Kidney epithelial cell (primary cell): ENCODE measurements at regions not wholly inside any gene's neighbourhood (a gene's known extent, or its start where the extent isn't known, plus 50 kb on each side); places are given as distances from the start of the nearest gene placed in this dataset.

ENCODE experiments used
- DNase-seq: peaks from one replicate; pipeline ENCODE4 v3.0.0-alpha.2; 2010; ENCODE audit warnings: low read depth
- H3K27me3 ChIP-seq: 2 replicates; pipeline ENCODE4 v1.6.0; 2011; ENCODE audit warnings: low read length; ENCODE audit not compliant: control insufficient read depth, insufficient read depth
- H3K36me3 ChIP-seq: 2 replicates; pipeline ENCODE4 v1.5.1; 2011; ENCODE audit warnings: low read length; ENCODE audit not compliant: control insufficient read depth, insufficient read depth
- H3K4me3 ChIP-seq: 2 replicates; pipeline ENCODE4 v1.5.1; 2011; ENCODE audit warnings: low read depth, mild to moderate bottlenecking, control low read depth, low read length
- CTCF ChIP-seq: IDR thresholded peaks from 2 replicates; pipeline ENCODE4 v1.5.1; 2011; ENCODE audit warnings: mild to moderate bottlenecking, moderate library complexity, low read length, control low read depth, inconsistent platforms; ENCODE audit not compliant: insufficient read depth, poor library complexity, severe bottlenecking

- H3K27me3 ChIP-seq: no peaks in the 10 kb centered on the region
- no peak for DNase-seq
- TF ChIP-seq CTCF: no peak
- no peak overlapping the region for H3K4me3 ChIP-seq
- no peaks in the 10 kb centered on the region for H3K36me3 ChIP-seq
These were observed 548.1 kb downstream of the BRINP3 start for GRCh38 chr1:189929501-189930099.

GRCh38 chr1:189936861-189937260, 540.8 kb downstream of the BRINP3 start:
- H3K27me3 ChIP-seq: no peaks in the 10 kb centered on the region
- TF ChIP-seq CTCF: no peak
- no peak for DNase-seq

GRCh38 chr1:189939967-189940366, 537.7 kb downstream of the BRINP3 start:
- no peak for DNase-seq
- no peak overlapping the region for H3K4me3 ChIP-seq
- TF ChIP-seq CTCF: no peak
- no peaks in the 10 kb centered on the region for H3K36me3 ChIP-seq
- H3K27me3 ChIP-seq: no peaks in the 10 kb centered on the region

More at GRCh38 chr1:189936861-189937260, 540.8 kb downstream of the BRINP3 start:
- H3K36me3 ChIP-seq: no peaks in the 10 kb centered on the region
- H3K4me3 ChIP-seq: no peak overlapping the region

GRCh38 chr1:189941922-189942321, 535.7 kb downstream of the BRINP3 start:
- DNase-seq: no peak
- no peaks in the 10 kb centered on the region for H3K36me3 ChIP-seq
- no peak overlapping the region for H3K4me3 ChIP-seq
- no peak for TF ChIP-seq CTCF
- H3K27me3 ChIP-seq: no peaks in the 10 kb centered on the region

- Histone ChIP-seq H3K36me3 (no peaks in the 10 kb centered on the region), H3K4me3 (no peak overlapping the region), H3K27me3 (no peaks in the 10 kb centered on the region)
- DNase-seq: no peak
- TF ChIP-seq CTCF: no peak
These were observed 518.9 kb downstream of the BRINP3 start for GRCh38 chr1:189958756-189959155.

- no peak for DNase-seq
- no peak for TF ChIP-seq CTCF
- Histone ChIP-seq H3K36me3 (no peaks in the 10 kb centered on the region), H3K27me3 (no peaks in the 10 kb centered on the region), H3K4me3 (no peak overlapping the region)
These were observed 516.9 kb downstream of the BRINP3 start for GRCh38 chr1:189960769-189961168.
